ENCODE measurements at regions not wholly inside any gene's neighbourhood (a gene's known extent, or its start where the extent isn't known, plus 50 kb on each side); places are given as distances from the start of the nearest gene placed in this dataset.

DNA sequence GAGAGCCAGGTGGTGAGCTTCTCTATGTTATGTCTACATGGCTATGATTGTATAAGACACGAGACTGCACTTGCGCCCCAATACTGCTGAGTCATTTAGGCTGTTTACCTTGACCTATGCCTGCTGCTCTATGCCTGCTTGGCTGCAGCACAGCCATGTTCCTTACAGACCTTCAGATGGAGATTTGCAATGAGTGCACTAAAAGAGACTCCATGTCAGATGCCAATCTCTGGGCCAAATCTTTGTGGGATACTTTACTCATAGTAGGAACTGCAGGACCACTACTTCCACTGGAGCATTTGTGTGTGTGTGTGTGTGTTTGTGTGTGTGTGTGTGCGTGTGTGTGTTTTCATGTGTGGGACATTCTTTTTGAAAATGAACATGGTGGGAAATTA is 50.0 kb upstream of the KMT2E start:
- no peak for DNase-seq (ENCODE audit: low read depth)
- TF ChIP-seq, protein P1, sequence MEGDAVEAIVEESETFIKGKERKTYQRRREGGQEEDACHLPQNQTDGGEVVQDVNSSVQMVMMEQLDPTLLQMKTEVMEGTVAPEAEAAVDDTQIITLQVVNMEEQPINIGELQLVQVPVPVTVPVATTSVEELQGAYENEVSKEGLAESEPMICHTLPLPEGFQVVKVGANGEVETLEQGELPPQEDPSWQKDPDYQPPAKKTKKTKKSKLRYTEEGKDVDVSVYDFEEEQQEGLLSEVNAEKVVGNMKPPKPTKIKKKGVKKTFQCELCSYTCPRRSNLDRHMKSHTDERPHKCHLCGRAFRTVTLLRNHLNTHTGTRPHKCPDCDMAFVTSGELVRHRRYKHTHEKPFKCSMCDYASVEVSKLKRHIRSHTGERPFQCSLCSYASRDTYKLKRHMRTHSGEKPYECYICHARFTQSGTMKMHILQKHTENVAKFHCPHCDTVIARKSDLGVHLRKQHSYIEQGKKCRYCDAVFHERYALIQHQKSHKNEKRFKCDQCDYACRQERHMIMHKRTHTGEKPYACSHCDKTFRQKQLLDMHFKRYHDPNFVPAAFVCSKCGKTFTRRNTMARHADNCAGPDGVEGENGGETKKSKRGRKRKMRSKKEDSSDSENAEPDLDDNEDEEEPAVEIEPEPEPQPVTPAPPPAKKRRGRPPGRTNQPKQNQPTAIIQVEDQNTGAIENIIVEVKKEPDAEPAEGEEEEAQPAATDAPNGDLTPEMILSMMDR (conservative IDR thresholded peaks at IDR 0.05; ENCODE audit: low read length), result no peak
- no peak overlapping the region for H3K4me3 ChIP-seq (ENCODE audit: low read length)
